Thyroid gland (tissue), 4 donors: ENCODE measurements at regions not wholly inside any gene's neighbourhood (a gene's known extent, or its start where the extent isn't known, plus 50 kb on each side); places are given as distances from the start of the nearest gene placed in this dataset.

Experiments
- DNase-seq, 2 donors: peaks; one replicate each; pipeline ENCODE4 v3.0.0-alpha.2; 2019
- H3K27ac ChIP-seq, 3 donors: fragments of 200-600 bp; sonication (generic); 1 replicate in 2 of 3; 2 replicates in 1 of 3; pipeline ENCODE4 v1.5.1; 2016 to 2019; ENCODE audit warnings: mild to moderate bottlenecking in 1 of 3, moderate library complexity in 1 of 3
- H3K27me3 ChIP-seq: fragments of 200-600 bp; sonication (generic); one replicate; pipeline ENCODE4 v1.5.1; 2019
- H3K36me3 ChIP-seq, 2 donors: fragments of 200-600 bp; sonication (generic); one replicate each; pipeline ENCODE4 v1.5.1; 2016 to 2019
- H3K4me1 ChIP-seq, 2 donors: fragments of 200-600 bp; sonication (generic); one replicate each; pipeline ENCODE4 v1.5.1; 2017 to 2019
- H3K4me3 ChIP-seq, 3 donors: fragments of 200-600 bp; sonication (generic); replicated peaks in 1 of 3; 1 replicate in 2 of 3; 2 replicates in 1 of 3; pipeline ENCODE4 v1.5.1; 2016; ENCODE audit warnings: mild to moderate bottlenecking in 1 of 3
- H3K9me3 ChIP-seq: fragments of 200-600 bp; sonication (generic); one replicate; pipeline ENCODE4 v1.5.1; 2017
- POLR2A ChIP-seq, 2 donors: fragments of 450-650 bp; IDR thresholded peaks; one replicate each; pipeline ENCODE4 v1.6.1; 2017; ENCODE audit warnings: antibody characterized with exemption in 2 of 2, mild to moderate bottlenecking in 2 of 2, moderate library complexity in 1 of 2
- WGBS, 2 donors: methylation state at CpG; one replicate each; pipeline ENCODE4 v1.1.5; 2017; 5-methylcytosine and 5-hydroxymethylcytosine counted together
- intact Hi-C: fragments of 100-400 bp; cut with DNase I; formaldehyde crosslinking; loops from one replicate; pipeline ENCODE4 v1.15.1; 2023
- TF ChIP-seq, protein P1 (sequence below), 6 experiments: fragments of 200-600 bp in 3 of 6; fragments of 450-650 bp in 3 of 6; sonication (generic) in 3 of 6; IDR thresholded peaks; one replicate each; pipeline ENCODE4 v1.5.1; 2016 to 2019; ENCODE audit warnings: antibody characterized with exemption in 6 of 6, mild to moderate bottlenecking in 2 of 6, inconsistent platforms in 1 of 6, moderate library complexity in 1 of 6

DNA sequence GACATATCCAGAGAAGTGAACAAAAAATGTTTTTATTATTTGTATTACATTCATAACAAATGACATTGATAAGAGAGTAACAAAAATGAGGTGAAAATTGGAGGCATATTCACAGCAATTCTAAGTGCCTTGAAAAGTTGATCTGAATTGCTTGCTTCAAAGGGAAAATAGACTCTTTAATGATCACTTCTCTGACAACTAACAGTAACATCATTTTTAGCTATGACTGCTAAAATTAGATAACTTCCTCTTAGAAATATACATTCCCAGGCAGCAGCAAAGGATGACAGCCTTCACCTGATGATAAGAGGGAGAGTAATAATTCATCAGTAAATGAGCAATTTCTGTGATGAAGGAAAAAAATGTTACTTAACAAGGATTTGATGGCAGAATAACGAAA lies 472.5 kb downstream of the PCDH10 start:
- 84 to 90% methylated on average over 1 of the region's 1 CpG for WGBS, 2 donors
- DNase-seq, result no peak
- no peaks in the 10 kb centered on the region for H3K9me3 ChIP-seq
- H3K4me1 ChIP-seq, result no peaks in the 10 kb centered on the region
- no peak overlapping the region for H3K4me3 ChIP-seq
- H3K36me3 ChIP-seq, result no peaks in the 10 kb centered on the region
- H3K27ac ChIP-seq, result no peak overlapping the region
- intact Hi-C loops, result no loop called here
- TF ChIP-seq, protein P1, sequence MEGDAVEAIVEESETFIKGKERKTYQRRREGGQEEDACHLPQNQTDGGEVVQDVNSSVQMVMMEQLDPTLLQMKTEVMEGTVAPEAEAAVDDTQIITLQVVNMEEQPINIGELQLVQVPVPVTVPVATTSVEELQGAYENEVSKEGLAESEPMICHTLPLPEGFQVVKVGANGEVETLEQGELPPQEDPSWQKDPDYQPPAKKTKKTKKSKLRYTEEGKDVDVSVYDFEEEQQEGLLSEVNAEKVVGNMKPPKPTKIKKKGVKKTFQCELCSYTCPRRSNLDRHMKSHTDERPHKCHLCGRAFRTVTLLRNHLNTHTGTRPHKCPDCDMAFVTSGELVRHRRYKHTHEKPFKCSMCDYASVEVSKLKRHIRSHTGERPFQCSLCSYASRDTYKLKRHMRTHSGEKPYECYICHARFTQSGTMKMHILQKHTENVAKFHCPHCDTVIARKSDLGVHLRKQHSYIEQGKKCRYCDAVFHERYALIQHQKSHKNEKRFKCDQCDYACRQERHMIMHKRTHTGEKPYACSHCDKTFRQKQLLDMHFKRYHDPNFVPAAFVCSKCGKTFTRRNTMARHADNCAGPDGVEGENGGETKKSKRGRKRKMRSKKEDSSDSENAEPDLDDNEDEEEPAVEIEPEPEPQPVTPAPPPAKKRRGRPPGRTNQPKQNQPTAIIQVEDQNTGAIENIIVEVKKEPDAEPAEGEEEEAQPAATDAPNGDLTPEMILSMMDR (IDR thresholded peaks at IDR 0.05), result no peak
- no peak for TF ChIP-seq POLR2A (IDR thresholded peaks at IDR 0.05)
- H3K27me3 ChIP-seq, result no peaks in the 10 kb centered on the region

DNA sequence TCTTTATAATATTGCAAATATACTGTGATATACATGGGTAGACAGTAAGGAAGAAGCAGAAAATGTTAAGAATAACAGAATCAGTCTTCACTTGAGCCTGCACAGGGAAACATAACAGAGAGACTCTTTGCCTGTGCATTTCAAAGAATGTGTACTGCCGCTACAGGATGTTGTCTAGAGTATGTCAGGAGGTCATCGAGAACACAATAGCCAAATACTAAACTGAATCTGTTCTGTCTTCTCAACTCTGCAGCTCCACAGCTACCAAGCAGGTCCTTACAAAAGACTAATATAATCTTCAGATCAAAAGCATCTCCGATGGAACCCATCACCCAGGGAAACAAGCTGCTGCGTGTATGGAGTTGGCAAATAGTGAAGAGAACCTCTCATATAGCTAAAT lies 471.5 kb downstream of the PCDH10 start:
- DNase-seq, result no peak
- no peak for TF ChIP-seq POLR2A (IDR thresholded peaks at IDR 0.05)
- no peaks in the 10 kb centered on the region for H3K36me3 ChIP-seq
- H3K4me3 ChIP-seq, result no peak overlapping the region
- H3K27ac ChIP-seq, result no peak overlapping the region
- H3K27me3 ChIP-seq, result no peaks in the 10 kb centered on the region
- intact Hi-C loops, result no loop called here
- H3K4me1 ChIP-seq, result no peaks in the 10 kb centered on the region
- no peaks in the 10 kb centered on the region for H3K9me3 ChIP-seq
- WGBS, 2 donors, result 64 to 69% methylated on average over 4 of the region's 4 CpGs

DNA sequence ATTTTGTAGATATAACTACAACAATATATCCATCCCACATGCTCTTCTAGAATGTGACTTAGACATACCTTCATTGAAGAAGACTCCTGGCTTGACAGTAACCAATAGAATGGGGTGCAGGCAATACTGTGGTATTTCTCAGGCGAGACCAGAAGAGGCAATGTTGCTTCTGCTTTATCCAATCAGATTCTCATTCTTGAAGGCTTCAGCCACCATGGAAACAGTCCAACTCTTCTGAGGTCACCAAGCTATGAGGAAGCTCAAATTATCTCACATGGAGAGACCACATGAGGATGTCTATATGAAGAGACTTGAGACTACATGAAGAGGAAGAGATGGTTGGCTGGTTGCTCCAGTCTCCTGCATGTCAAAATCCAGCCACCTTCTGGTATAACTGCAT lies 469.9 kb downstream of the PCDH10 start:
- intact Hi-C loops, result no loop called here
- H3K4me1 ChIP-seq, result no peaks in the 10 kb centered on the region
- no peaks in the 10 kb centered on the region for H3K36me3 ChIP-seq
- H3K27me3 ChIP-seq, result no peaks in the 10 kb centered on the region
- H3K27ac ChIP-seq, result no peak overlapping the region
- TF ChIP-seq, protein P1 (IDR thresholded peaks at IDR 0.05), result no peak
- TF ChIP-seq POLR2A (IDR thresholded peaks at IDR 0.05), result no peak
- H3K9me3 ChIP-seq, result no peaks in the 10 kb centered on the region
- DNase-seq, result no peak
- no peak overlapping the region for H3K4me3 ChIP-seq
- 91 to 97% methylated on average over 1 of the region's 1 CpG for WGBS, 2 donors

GRCh38 chr4:133600008-133600407 lies 450.9 kb downstream of the PCDH10 start:
- Histone ChIP-seq H3K4me1 (no peaks in the 10 kb centered on the region), H3K9me3 (no peaks in the 10 kb centered on the region), H3K27me3 (no peaks in the 10 kb centered on the region), H3K36me3 (no peaks in the 10 kb centered on the region), H3K27ac (no peak overlapping the region), H3K4me3 (no peak overlapping the region)
- TF ChIP-seq, protein P1 (IDR thresholded peaks at IDR 0.05), result no peak
- TF ChIP-seq POLR2A (IDR thresholded peaks at IDR 0.05), result no peak
- intact Hi-C loops, result no loop called here
- WGBS, 2 donors, result 79 to 84% methylated on average over 2 of the region's 2 CpGs
- no peak for DNase-seq

- Histone ChIP-seq H3K4me1 (no peaks in the 10 kb centered on the region), H3K4me3 (no peak overlapping the region), H3K27me3 (no peaks in the 10 kb centered on the region), H3K36me3 (no peaks in the 10 kb centered on the region), H3K9me3 (no peaks in the 10 kb centered on the region), H3K27ac (no peak overlapping the region)
- TF ChIP-seq, protein P1 (IDR thresholded peaks at IDR 0.05), result no peak
- no peak for TF ChIP-seq POLR2A (IDR thresholded peaks at IDR 0.05)
- 60 to 67% methylated on average over 6 of the region's 6 CpGs for WGBS, 2 donors
- intact Hi-C loops, result no loop called here
- no peak for DNase-seq
Observed at GRCh38 chr4:133598779-133599178, 449.7 kb downstream of the PCDH10 start.

GRCh38 chr4:133597251-133597650 lies 448.2 kb downstream of the PCDH10 start:
- Histone ChIP-seq H3K9me3 (no peaks in the 10 kb centered on the region), H3K27me3 (no peaks in the 10 kb centered on the region), H3K27ac (no peak overlapping the region), H3K36me3 (no peaks in the 10 kb centered on the region), H3K4me1 (no peaks in the 10 kb centered on the region), H3K4me3 (no peak overlapping the region)
- intact Hi-C loops, result no loop called here
- WGBS, 2 donors, result 96 to 100% methylated on average over 1 of the region's 1 CpG
- TF ChIP-seq, protein P1 (IDR thresholded peaks at IDR 0.05), result no peak
- no peak for TF ChIP-seq POLR2A (IDR thresholded peaks at IDR 0.05)
- no peak for DNase-seq
